Kidney epithelial cell (primary cell): ENCODE measurements at regions not wholly inside any gene's neighbourhood (a gene's known extent, or its start where the extent isn't known, plus 50 kb on each side); places are given as distances from the start of the nearest gene placed in this dataset.

Experiments used
- DNase-seq: peaks from one replicate; pipeline ENCODE4 v3.0.0-alpha.2; 2010; ENCODE audit warnings: low read depth
- H3K27me3 ChIP-seq: 2 replicates; pipeline ENCODE4 v1.6.0; 2011; ENCODE audit warnings: low read length; ENCODE audit not compliant: control insufficient read depth, insufficient read depth
- H3K36me3 ChIP-seq: 2 replicates; pipeline ENCODE4 v1.5.1; 2011; ENCODE audit warnings: low read length; ENCODE audit not compliant: control insufficient read depth, insufficient read depth
- H3K4me3 ChIP-seq: 2 replicates; pipeline ENCODE4 v1.5.1; 2011; ENCODE audit warnings: low read depth, mild to moderate bottlenecking, control low read depth, low read length
- TF ChIP-seq, protein P1 (sequence below): IDR thresholded peaks from 2 replicates; pipeline ENCODE4 v1.5.1; 2011; ENCODE audit warnings: mild to moderate bottlenecking, moderate library complexity, low read length, control low read depth, inconsistent platforms; ENCODE audit not compliant: insufficient read depth, poor library complexity, severe bottlenecking

DNA sequence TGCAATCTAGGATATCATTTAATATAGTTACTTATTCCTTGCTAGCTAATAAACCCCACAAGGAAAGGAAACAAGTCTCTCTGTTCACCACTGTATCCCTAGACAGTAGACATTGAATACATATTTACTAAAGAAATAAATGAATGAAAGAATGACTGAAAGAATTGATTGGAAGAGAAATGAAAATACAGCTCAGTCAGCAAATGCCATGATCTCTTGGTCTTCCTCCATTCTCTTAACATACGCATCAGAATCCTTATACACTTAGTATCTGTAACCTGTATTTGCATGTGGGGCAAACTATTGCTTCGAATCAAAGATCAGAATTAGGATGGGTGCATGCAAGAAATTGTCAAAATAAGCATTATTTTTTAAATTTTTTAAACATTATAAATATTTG is 500.8 kb upstream of the ADGRL2 start:
- H3K27me3 ChIP-seq = no peaks in the 10 kb centered on the region
- H3K4me3 ChIP-seq = no peak overlapping the region
- TF ChIP-seq, protein P1, sequence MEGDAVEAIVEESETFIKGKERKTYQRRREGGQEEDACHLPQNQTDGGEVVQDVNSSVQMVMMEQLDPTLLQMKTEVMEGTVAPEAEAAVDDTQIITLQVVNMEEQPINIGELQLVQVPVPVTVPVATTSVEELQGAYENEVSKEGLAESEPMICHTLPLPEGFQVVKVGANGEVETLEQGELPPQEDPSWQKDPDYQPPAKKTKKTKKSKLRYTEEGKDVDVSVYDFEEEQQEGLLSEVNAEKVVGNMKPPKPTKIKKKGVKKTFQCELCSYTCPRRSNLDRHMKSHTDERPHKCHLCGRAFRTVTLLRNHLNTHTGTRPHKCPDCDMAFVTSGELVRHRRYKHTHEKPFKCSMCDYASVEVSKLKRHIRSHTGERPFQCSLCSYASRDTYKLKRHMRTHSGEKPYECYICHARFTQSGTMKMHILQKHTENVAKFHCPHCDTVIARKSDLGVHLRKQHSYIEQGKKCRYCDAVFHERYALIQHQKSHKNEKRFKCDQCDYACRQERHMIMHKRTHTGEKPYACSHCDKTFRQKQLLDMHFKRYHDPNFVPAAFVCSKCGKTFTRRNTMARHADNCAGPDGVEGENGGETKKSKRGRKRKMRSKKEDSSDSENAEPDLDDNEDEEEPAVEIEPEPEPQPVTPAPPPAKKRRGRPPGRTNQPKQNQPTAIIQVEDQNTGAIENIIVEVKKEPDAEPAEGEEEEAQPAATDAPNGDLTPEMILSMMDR = no peak
- DNase-seq = no peak
- no peaks in the 10 kb centered on the region for H3K36me3 ChIP-seq

DNA sequence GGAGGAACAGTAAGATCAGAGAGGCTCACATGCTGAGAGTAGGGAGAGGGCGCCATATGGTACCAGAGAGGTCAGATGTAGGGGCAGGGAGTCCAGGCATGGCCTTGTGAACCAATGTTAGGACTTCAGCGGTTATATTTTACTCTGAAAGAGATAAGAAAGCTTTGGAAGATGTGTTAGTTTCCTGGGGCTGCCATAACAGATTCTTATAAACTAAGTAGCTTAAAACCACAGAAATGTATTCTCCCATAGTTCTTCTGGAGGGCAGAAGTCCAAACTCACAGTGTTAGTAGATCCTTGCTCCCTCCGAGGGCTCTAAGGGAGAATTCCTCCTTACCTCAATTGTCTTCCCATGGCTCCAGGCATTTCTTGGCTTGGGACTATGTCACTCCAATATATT is 502.5 kb upstream of the ADGRL2 start:
- no peak for DNase-seq
- H3K36me3 ChIP-seq = no peaks in the 10 kb centered on the region
- no peaks in the 10 kb centered on the region for H3K27me3 ChIP-seq
- TF ChIP-seq, protein P1 = no peak
- no peak overlapping the region for H3K4me3 ChIP-seq

GRCh38 chr1:81296601-81297000 is 504.1 kb upstream of the ADGRL2 start:
- no peak for DNase-seq
- Histone ChIP-seq H3K36me3 (no peaks in the 10 kb centered on the region), H3K4me3 (no peak overlapping the region)

GRCh38 chr1:81290326-81290725 is 510.4 kb upstream of the ADGRL2 start:
- TF ChIP-seq, protein P1 = no peak
- Histone ChIP-seq H3K27me3 (no peaks in the 10 kb centered on the region), H3K4me3 (no peak overlapping the region), H3K36me3 (no peaks in the 10 kb centered on the region)
- DNase-seq = no peak

More at GRCh38 chr1:81296601-81297000, 504.1 kb upstream of the ADGRL2 start:
- H3K27me3 ChIP-seq = no peaks in the 10 kb centered on the region
- TF ChIP-seq, protein P1 = no peak

GRCh38 chr1:81288689-81289088 is 512.0 kb upstream of the ADGRL2 start:
- H3K4me3 ChIP-seq = no peak overlapping the region
- TF ChIP-seq, protein P1 = no peak
- DNase-seq = no peak
- no peaks in the 10 kb centered on the region for H3K36me3 ChIP-seq
- H3K27me3 ChIP-seq = no peaks in the 10 kb centered on the region

GRCh38 chr1:81287411-81288080 is 513.2 kb upstream of the ADGRL2 start:
- Histone ChIP-seq H3K4me3 (no peak overlapping the region), H3K27me3 (no peaks in the 10 kb centered on the region), H3K36me3 (no peaks in the 10 kb centered on the region)
- TF ChIP-seq, protein P1 = no peak
- DNase-seq = no peak
